Spleen (tissue), 11 donors: ENCODE measurements at regions not wholly inside any gene's neighbourhood (a gene's known extent, or its start where the extent isn't known, plus 50 kb on each side); places are given as distances from the start of the nearest gene placed in this dataset.

Source experiments
- DNase-seq: peaks from one replicate; pipeline ENCODE4 v3.0.0-alpha.2; 2020
- H3K27ac ChIP-seq, 8 donors: fragments of 200-600 bp; sonication (generic) in 7 of 8; 1 replicate in 4 of 8; 2 replicates in 4 of 8; pipeline versions ENCODE4 v1.5.0 to v1.8.0; 2016 to 2021; ENCODE audit warnings: inconsistent platforms in 4 of 8, mild to moderate bottlenecking in 4 of 8, moderate library complexity in 1 of 8
- H3K27me3 ChIP-seq, 7 donors: fragments of 200-600 bp; sonication (generic) in 6 of 7; replicated peaks in 1 of 7; 1 replicate in 4 of 7; 2 replicates in 3 of 7; pipeline versions ENCODE4 v1.5.0 to v1.8.0; 2016 to 2021; ENCODE audit warnings: inconsistent platforms in 3 of 7, mild to moderate bottlenecking in 1 of 7
- H3K36me3 ChIP-seq, 6 donors: fragments of 200-600 bp; sonication (generic) in 5 of 6; 1 replicate in 4 of 6; 2 replicates in 2 of 6; pipeline versions ENCODE4 v1.5.0 to v1.8.0; 2016 to 2021; ENCODE audit warnings: inconsistent platforms in 2 of 6
- H3K4me1 ChIP-seq, 6 donors: fragments of 200-600 bp; sonication (generic) in 5 of 6; 1 replicate in 3 of 6; 2 replicates in 3 of 6; pipeline versions ENCODE4 v1.5.0 to v1.8.0; 2016 to 2021; ENCODE audit warnings: inconsistent platforms in 3 of 6
- H3K4me3 ChIP-seq, 8 donors: fragments of 200-600 bp; sonication (generic) in 7 of 8; 1 replicate in 4 of 8; 2 replicates in 4 of 8; pipeline versions ENCODE4 v1.5.0 to v1.8.0; 2016 to 2021; ENCODE audit warnings: inconsistent platforms in 4 of 8, mild to moderate bottlenecking in 4 of 8, moderate library complexity in 2 of 8
- H3K9me3 ChIP-seq, 8 donors: fragments of 200-600 bp; sonication (generic) in 7 of 8; 1 replicate in 4 of 8; 2 replicates in 4 of 8; pipeline versions ENCODE4 v1.5.0 to v1.8.0; 2016 to 2021; ENCODE audit warnings: inconsistent platforms in 4 of 8
- POLR2A ChIP-seq, 3 donors: fragments of 450-650 bp; IDR thresholded peaks; one replicate each; pipeline ENCODE4 v1.5.1; 2017; ENCODE audit warnings: antibody characterized with exemption in 3 of 3, mild to moderate bottlenecking in 1 of 3
- POLR2AphosphoS5 ChIP-seq, 3 donors: sonication (generic); formaldehyde crosslinking; IDR thresholded peaks; one replicate each; pipeline ENCODE4 v1.5.1; 2017; ENCODE audit warnings: antibody characterized with exemption in 3 of 3
- WGBS, 5 donors: extraction: QIAGEN DNeasy Blood & Tissue Kit in 3 of 5; methylation state at CpG; one replicate each; pipeline versions ENCODE4 v1.1.5 to v1.1.7; 2013 to 2018; 5-methylcytosine and 5-hydroxymethylcytosine counted together
- intact Hi-C: fragments of 100-400 bp; cut with DNase I; formaldehyde crosslinking; loops from one replicate; pipeline ENCODE4 v1.15.0; 2023; ENCODE audit warnings: low total_unique reads
- TF ChIP-seq, protein P1 (sequence below), 11 experiments: fragments of 200-600 bp in 7 of 11; fragments of 450-650 bp in 4 of 11; sonication (generic) in 4 of 11; IDR thresholded peaks in 8 of 11; conservative IDR thresholded peaks in 3 of 11; 1 replicate in 7 of 11; 2 replicates in 4 of 11; pipeline versions ENCODE4 v1.4.0 to v1.8.0; 2016 to 2021; ENCODE audit warnings: antibody characterized with exemption in 11 of 11, inconsistent platforms in 4 of 11, mild to moderate bottlenecking in 1 of 11
- donor health status: healthy with polysubstance abuse.
- donor health status: DM: no; HTN: no; CAD: no; lungs with moderate emphysema.
- donor health status: DM: no; HTN: no; CAD: no.
- donor health status: Bipolar disorder and iron deficiency.
- donor health status: healthy.
- donor health status: DM: no; HTN: no; CAD: no.
- donor health status: DM: yes; HTN: yes; CAD: no.

DNA sequence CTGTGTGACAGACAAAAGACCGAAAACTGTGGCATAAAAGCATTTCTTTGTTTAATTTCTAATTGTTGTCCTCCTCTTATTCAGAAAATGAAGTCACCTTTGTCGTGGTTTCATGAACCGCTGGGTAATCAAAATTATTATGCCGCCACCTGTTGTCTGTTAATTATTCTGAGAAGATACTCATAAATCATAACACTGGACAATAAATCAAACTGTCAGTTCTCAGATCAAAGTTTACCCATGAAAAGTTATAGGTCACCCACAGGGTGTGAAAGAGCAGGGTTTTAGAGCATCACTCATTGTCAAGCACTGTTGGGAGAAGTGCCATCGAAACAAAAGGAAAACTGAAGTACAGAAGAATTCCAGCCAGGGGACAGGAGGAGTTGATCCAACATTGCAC is 474.3 kb downstream of the NR2F2 start:
- TF ChIP-seq POLR2A (IDR thresholded peaks at IDR 0.05) (no peak), POLR2AphosphoS5 (IDR thresholded peaks at IDR 0.05) (no peak)
- TF ChIP-seq, protein P1, sequence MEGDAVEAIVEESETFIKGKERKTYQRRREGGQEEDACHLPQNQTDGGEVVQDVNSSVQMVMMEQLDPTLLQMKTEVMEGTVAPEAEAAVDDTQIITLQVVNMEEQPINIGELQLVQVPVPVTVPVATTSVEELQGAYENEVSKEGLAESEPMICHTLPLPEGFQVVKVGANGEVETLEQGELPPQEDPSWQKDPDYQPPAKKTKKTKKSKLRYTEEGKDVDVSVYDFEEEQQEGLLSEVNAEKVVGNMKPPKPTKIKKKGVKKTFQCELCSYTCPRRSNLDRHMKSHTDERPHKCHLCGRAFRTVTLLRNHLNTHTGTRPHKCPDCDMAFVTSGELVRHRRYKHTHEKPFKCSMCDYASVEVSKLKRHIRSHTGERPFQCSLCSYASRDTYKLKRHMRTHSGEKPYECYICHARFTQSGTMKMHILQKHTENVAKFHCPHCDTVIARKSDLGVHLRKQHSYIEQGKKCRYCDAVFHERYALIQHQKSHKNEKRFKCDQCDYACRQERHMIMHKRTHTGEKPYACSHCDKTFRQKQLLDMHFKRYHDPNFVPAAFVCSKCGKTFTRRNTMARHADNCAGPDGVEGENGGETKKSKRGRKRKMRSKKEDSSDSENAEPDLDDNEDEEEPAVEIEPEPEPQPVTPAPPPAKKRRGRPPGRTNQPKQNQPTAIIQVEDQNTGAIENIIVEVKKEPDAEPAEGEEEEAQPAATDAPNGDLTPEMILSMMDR (IDR thresholded peaks at IDR 0.05 in 8 of 11, conservative IDR thresholded peaks at IDR 0.05 in 3 of 11): no peak
- H3K27ac ChIP-seq: no peak overlapping the region
- no peaks in the 10 kb centered on the region for H3K4me1 ChIP-seq
- peaks cover 0 to 12% (median 0%) of the 10 kb centered on the region in 7 donors for H3K27me3 ChIP-seq
- H3K36me3 ChIP-seq: no peaks in the 10 kb centered on the region
- intact Hi-C loops: no loop called here
- 73 to 87% (median 80%) methylated on average over 5 of the region's 5 CpGs for WGBS, 5 donors
- no peaks in the 10 kb centered on the region for H3K9me3 ChIP-seq
- no peak for DNase-seq
- H3K4me3 ChIP-seq: no peak overlapping the region

DNA sequence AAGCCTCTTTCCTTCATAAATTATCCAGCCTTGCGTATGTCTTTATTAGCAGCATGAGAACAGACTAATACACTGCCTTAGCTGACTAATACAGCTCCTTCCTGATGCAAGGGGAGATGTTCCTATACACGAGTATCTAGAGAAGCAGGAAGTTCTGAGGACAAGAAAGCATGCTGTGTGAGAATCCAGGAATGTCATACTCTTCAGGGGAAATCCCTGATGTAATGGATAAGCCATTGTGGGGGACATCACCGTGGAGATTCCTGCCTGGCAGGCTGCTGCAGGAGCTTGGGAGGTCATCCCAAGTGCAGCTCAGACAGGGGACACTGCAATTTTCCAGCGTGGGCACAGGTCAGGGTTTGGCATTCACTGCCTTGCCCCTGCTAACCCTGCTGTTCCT is 476.9 kb downstream of the NR2F2 start:
- intact Hi-C loops: no loop called here
- WGBS, 5 donors: 45 to 76% (median 66%) methylated on average over 3 to 4 of the region's 4 CpGs
- no peaks in the 10 kb centered on the region for H3K4me1 ChIP-seq
- TF ChIP-seq, protein P1 (IDR thresholded peaks at IDR 0.05 in 8 of 11, conservative IDR thresholded peaks at IDR 0.05 in 3 of 11): no peak
- no peak for TF ChIP-seq POLR2A (IDR thresholded peaks at IDR 0.05)
- no peak for TF ChIP-seq POLR2AphosphoS5 (IDR thresholded peaks at IDR 0.05)
- peaks cover 0 to 3% (median 0%) of the 10 kb centered on the region in 7 donors for H3K27me3 ChIP-seq
- no peak overlapping the region for H3K27ac ChIP-seq
- no peaks in the 10 kb centered on the region for H3K9me3 ChIP-seq
- DNase-seq: no peak
- H3K4me3 ChIP-seq: no peak overlapping the region
- no peaks in the 10 kb centered on the region for H3K36me3 ChIP-seq

DNA sequence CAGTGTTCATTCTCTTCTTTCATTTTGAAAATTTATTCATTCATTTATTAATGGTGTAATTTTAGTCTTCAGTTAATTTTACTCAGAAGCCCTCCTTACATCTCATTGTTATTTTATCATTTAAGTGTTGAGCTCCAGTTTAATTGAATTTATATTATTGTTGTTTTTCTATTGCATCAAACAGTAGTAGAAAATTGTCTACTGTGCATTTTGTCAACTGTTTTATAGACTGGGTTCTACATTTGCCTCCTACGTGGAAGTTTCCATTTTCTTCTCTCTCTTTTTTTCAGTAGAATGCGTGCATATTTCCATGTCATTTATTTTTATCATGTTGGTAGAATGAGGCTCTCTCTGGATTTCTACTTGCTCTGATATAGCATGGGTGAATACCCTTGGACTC is 487.4 kb downstream of the NR2F2 start:
- Histone ChIP-seq H3K4me1 (no peaks in the 10 kb centered on the region), H3K36me3 (no peaks in the 10 kb centered on the region), H3K27me3 (no peaks in the 10 kb centered on the region), H3K27ac (no peak overlapping the region), H3K9me3 (no peaks in the 10 kb centered on the region), H3K4me3 (no peak overlapping the region)
- DNase-seq: no peak
- TF ChIP-seq POLR2A (IDR thresholded peaks at IDR 0.05) (no peak), POLR2AphosphoS5 (IDR thresholded peaks at IDR 0.05) (no peak)
- TF ChIP-seq, protein P1 (IDR thresholded peaks at IDR 0.05 in 8 of 11, conservative IDR thresholded peaks at IDR 0.05 in 3 of 11): no peak
- WGBS, 5 donors: 80 to 94% (median 92%) methylated on average over 2 of the region's 2 CpGs
- intact Hi-C loops: no loop called here

DNA sequence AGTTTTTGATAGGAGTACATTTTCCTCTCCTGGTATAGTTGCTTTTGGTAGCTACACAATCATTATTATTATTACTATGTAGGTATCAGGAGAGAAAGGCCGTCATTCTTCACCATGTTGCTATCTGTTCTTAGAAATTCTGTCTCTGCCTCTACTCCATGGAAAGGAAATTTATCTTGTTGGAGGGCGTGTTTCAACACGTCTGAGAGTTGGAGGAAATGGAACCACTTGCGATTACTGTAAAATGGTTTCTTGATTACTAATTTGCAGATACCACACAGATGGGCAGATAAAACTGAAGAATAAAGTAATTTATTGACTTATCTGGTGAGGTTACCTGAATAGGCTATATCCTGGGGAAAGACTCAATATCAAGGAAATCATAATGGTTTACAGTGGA is 488.4 kb downstream of the NR2F2 start:
- no peak for TF ChIP-seq POLR2AphosphoS5 (IDR thresholded peaks at IDR 0.05)
- TF ChIP-seq, protein P1 (IDR thresholded peaks at IDR 0.05 in 8 of 11, conservative IDR thresholded peaks at IDR 0.05 in 3 of 11): no peak
- TF ChIP-seq POLR2A (IDR thresholded peaks at IDR 0.05): no peak
- Histone ChIP-seq H3K9me3 (no peaks in the 10 kb centered on the region), H3K27me3 (no peaks in the 10 kb centered on the region), H3K36me3 (no peaks in the 10 kb centered on the region), H3K4me3 (no peak overlapping the region), H3K27ac (no peak overlapping the region), H3K4me1 (no peaks in the 10 kb centered on the region)
- DNase-seq: no peak
- WGBS, 5 donors: 76 to 81% (median 77%) methylated on average over 4 of the region's 4 CpGs
- intact Hi-C loops: no loop called here
